Esophagus (tissue), 2 donors: ENCODE measurements at regions not wholly inside any gene's neighbourhood (a gene's known extent, or its start where the extent isn't known, plus 50 kb on each side); places are given as distances from the start of the nearest gene placed in this dataset.
A peak's percentile ranks its signal among the peaks of the same experiment; 100 is the strongest.
"Not testable (repeated sequence)": the region's sequence is repeated elsewhere in the genome, so short reads cannot be mapped to it uniquely, and the experiment has no call there.

ENCODE experiments used
- H3K27ac ChIP-seq, 2 donors: one replicate each; pipeline ENCODE4 v1.5.1; 2013; ENCODE audit warnings: low read depth in 2 of 2, mild to moderate bottlenecking in 2 of 2, inconsistent platforms in 1 of 2, low read length in 1 of 2, moderate library complexity in 1 of 2
- H3K27me3 ChIP-seq, 2 donors: one replicate each; pipeline ENCODE4 v1.6.1; 2013; ENCODE audit warnings: low read length in 2 of 2, control low read depth in 1 of 2, mild to moderate bottlenecking in 1 of 2; ENCODE audit not compliant: insufficient read depth in 2 of 2, control insufficient read depth in 1 of 2
- H3K36me3 ChIP-seq, 2 donors: one replicate each; pipeline ENCODE4 v1.6.1; 2013; ENCODE audit warnings: low read length in 1 of 2; ENCODE audit not compliant: control insufficient read depth in 2 of 2, insufficient read depth in 2 of 2
- H3K4me1 ChIP-seq, 2 donors: one replicate each; pipeline ENCODE4 v1.6.1; 2013; ENCODE audit warnings: low read length in 1 of 2; ENCODE audit not compliant: control insufficient read depth in 2 of 2, insufficient read depth in 2 of 2
- H3K4me3 ChIP-seq, 2 donors: one replicate each; pipeline ENCODE4 v1.5.1; 2013; ENCODE audit warnings: low read length in 2 of 2, mild to moderate bottlenecking in 2 of 2, low read depth in 1 of 2, moderate library complexity in 1 of 2
- H3K9me3 ChIP-seq, 2 donors: one replicate each; pipeline ENCODE4 v1.6.1; 2013; ENCODE audit warnings: mild to moderate bottlenecking in 2 of 2, low read depth in 1 of 2, low read length in 1 of 2, moderate library complexity in 1 of 2; ENCODE audit not compliant: control insufficient read depth in 2 of 2, insufficient read depth in 1 of 2
- WGBS, 2 donors: extraction: QIAGEN DNeasy Blood & Tissue Kit; methylation state at CpG; one replicate each; pipeline ENCODE4 v1.1.7; 2013; 5-methylcytosine and 5-hydroxymethylcytosine counted together
- donor health status: healthy with polysubstance abuse.
- donor health status: Bipolar disorder and iron deficiency.

- Histone ChIP-seq H3K4me3 (no peak overlapping the region), H3K9me3 (no peaks in the 10 kb centered on the region), H3K27me3 (no peaks in the 10 kb centered on the region), H3K27ac (no peak overlapping the region), H3K4me1 (no peaks in the 10 kb centered on the region), H3K36me3 (no peaks in the 10 kb centered on the region)
These were observed 81.5 kb upstream of the PTPN13 start for GRCh38 chr4:86512631-86513030.

- not testable (repeated sequence) for H3K27me3 ChIP-seq, H3K36me3 ChIP-seq, H3K9me3 ChIP-seq, H3K27ac ChIP-seq, H3K4me1 ChIP-seq, H3K4me3 ChIP-seq
- 60 to 88% methylated on average over 1 of the region's 1 CpG for WGBS, 2 donors
These were observed 78.2 kb upstream of the PTPN13 start for GRCh38 chr4:86515963-86516362.

GRCh38 chr4:86521373-86521969 lies 72.6 kb upstream of the PTPN13 start:
- Histone ChIP-seq H3K4me1 (peaks cover 0 to 4% of the 10 kb centered on the region in 2 donors), H3K27me3 (no peaks in the 10 kb centered on the region), H3K4me3 (no peak overlapping the region), H3K9me3 (peaks cover 2 to 11% of the 10 kb centered on the region in 2 donors), H3K36me3 (no peaks in the 10 kb centered on the region), H3K27ac (peak overlapping the region in 1 of 2 donors; percentile 67)
- WGBS, 2 donors = 89 to 90% methylated on average over 3 of the region's 3 CpGs

- Histone ChIP-seq H3K9me3 (peaks cover 2 to 11% of the 10 kb centered on the region in 2 donors), H3K4me1 (peaks cover 0 to 4% of the 10 kb centered on the region in 2 donors), H3K4me3 (no peak overlapping the region), H3K27me3 (no peaks in the 10 kb centered on the region), H3K27ac (no peak overlapping the region), H3K36me3 (no peaks in the 10 kb centered on the region)
- WGBS, 2 donors = 59 to 66% methylated on average over 4 of the region's 4 CpGs
These were observed 71.8 kb upstream of the PTPN13 start for GRCh38 chr4:86522349-86522748.

- Histone ChIP-seq H3K27ac (no peak overlapping the region), H3K9me3 (peaks cover 2 to 11% of the 10 kb centered on the region in 2 donors), H3K27me3 (no peaks in the 10 kb centered on the region), H3K4me1 (peaks cover 0 to 4% of the 10 kb centered on the region in 2 donors), H3K4me3 (no peak overlapping the region), H3K36me3 (no peaks in the 10 kb centered on the region)
- 65 to 81% methylated on average over 2 of the region's 2 CpGs for WGBS, 2 donors
These were observed 70.8 kb upstream of the PTPN13 start for GRCh38 chr4:86523333-86523732.

GRCh38 chr4:86527713-86528112 lies 66.4 kb upstream of the PTPN13 start:
- not testable (repeated sequence) for H3K27ac ChIP-seq, H3K4me3 ChIP-seq, H3K36me3 ChIP-seq, H3K4me1 ChIP-seq, H3K27me3 ChIP-seq, H3K9me3 ChIP-seq
- WGBS, 2 donors = 88 to 94% methylated on average over 4 of the region's 4 CpGs

- Histone ChIP-seq H3K4me3 (no peak overlapping the region), H3K9me3 (no peaks in the 10 kb centered on the region), H3K27ac (no peak overlapping the region), H3K27me3 (no peaks in the 10 kb centered on the region), H3K36me3 (no peaks in the 10 kb centered on the region), H3K4me1 (no peaks in the 10 kb centered on the region)
- WGBS, 2 donors = 63 to 71% methylated on average over 2 of the region's 2 CpGs
These were observed 64.7 kb upstream of the PTPN13 start for GRCh38 chr4:86529436-86529835.

GRCh38 chr4:86530183-86530582 lies 63.9 kb upstream of the PTPN13 start:
- 88 to 93% methylated on average over 1 of the region's 1 CpG for WGBS, 2 donors
- Histone ChIP-seq H3K36me3 (no peaks in the 10 kb centered on the region), H3K9me3 (no peaks in the 10 kb centered on the region), H3K27ac (no peak overlapping the region), H3K4me3 (no peak overlapping the region), H3K27me3 (no peaks in the 10 kb centered on the region), H3K4me1 (no peaks in the 10 kb centered on the region)

GRCh38 chr4:86531440-86531839 lies 62.7 kb upstream of the PTPN13 start:
- H3K4me3 ChIP-seq = no peak overlapping the region
- no peak overlapping the region for H3K27ac ChIP-seq
- no peaks in the 10 kb centered on the region for H3K9me3 ChIP-seq
- H3K4me1 ChIP-seq = no peaks in the 10 kb centered on the region
- no peaks in the 10 kb centered on the region for H3K27me3 ChIP-seq
- WGBS, 2 donors = 78 to 86% methylated on average over 2 of the region's 2 CpGs
- no peaks in the 10 kb centered on the region for H3K36me3 ChIP-seq

GRCh38 chr4:86532851-86533250 lies 61.3 kb upstream of the PTPN13 start:
- no peaks in the 10 kb centered on the region for H3K36me3 ChIP-seq
- no peaks in the 10 kb centered on the region for H3K9me3 ChIP-seq
- no peaks in the 10 kb centered on the region for H3K27me3 ChIP-seq
- no peak overlapping the region for H3K27ac ChIP-seq
- H3K4me3 ChIP-seq = no peak overlapping the region
- no peaks in the 10 kb centered on the region for H3K4me1 ChIP-seq
- WGBS, 2 donors = 86 to 87% methylated on average over 1 of the region's 1 CpG
